Mammary epithelial cell (primary cell): ENCODE measurements at regions not wholly inside any gene's neighbourhood (a gene's known extent, or its start where the extent isn't known, plus 50 kb on each side); places are given as distances from the start of the nearest gene placed in this dataset.

Experiments
- EZH2 ChIP-seq: IDR thresholded peaks from 2 replicates; pipeline ENCODE4 v1.6.1; 2012; ENCODE audit warnings: low read length, inconsistent platforms, borderline replicate concordance
- TF ChIP-seq, protein P1 (sequence below), 2 donors: IDR thresholded peaks in 1 of 2; conservative IDR thresholded peaks in 1 of 2; 2 replicates each; pipeline ENCODE4 v1.5.1; 2011 to 2012; ENCODE audit warnings: inconsistent platforms in 2 of 2, low read length in 2 of 2, mild to moderate bottlenecking in 2 of 2, control low read depth in 1 of 2, low read depth in 1 of 2; ENCODE audit not compliant: insufficient read depth in 1 of 2; ENCODE audit errors: extremely low read depth in 1 of 2

DNA sequence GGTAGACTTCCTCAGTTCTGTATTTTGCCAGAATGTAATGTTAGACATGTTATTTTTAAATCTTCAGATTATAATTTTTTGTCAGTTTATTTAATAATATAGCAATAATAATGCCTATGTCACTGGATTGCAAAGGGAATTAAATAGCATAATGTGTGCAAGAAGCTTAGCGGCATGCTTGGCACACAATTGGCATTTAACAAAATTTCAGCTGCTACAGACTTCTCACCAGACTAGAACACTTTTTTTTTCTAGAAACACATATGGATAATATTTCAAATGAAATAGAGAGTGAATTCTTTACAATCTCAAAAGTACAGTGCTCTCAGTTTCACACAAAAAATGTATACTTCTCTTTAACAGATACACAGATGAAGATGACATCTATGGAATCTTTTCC, 757.4 kb downstream of the CDH11 start:
- no peak for TF ChIP-seq EZH2
- TF ChIP-seq, protein P1, sequence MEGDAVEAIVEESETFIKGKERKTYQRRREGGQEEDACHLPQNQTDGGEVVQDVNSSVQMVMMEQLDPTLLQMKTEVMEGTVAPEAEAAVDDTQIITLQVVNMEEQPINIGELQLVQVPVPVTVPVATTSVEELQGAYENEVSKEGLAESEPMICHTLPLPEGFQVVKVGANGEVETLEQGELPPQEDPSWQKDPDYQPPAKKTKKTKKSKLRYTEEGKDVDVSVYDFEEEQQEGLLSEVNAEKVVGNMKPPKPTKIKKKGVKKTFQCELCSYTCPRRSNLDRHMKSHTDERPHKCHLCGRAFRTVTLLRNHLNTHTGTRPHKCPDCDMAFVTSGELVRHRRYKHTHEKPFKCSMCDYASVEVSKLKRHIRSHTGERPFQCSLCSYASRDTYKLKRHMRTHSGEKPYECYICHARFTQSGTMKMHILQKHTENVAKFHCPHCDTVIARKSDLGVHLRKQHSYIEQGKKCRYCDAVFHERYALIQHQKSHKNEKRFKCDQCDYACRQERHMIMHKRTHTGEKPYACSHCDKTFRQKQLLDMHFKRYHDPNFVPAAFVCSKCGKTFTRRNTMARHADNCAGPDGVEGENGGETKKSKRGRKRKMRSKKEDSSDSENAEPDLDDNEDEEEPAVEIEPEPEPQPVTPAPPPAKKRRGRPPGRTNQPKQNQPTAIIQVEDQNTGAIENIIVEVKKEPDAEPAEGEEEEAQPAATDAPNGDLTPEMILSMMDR (conservative IDR thresholded peaks at IDR 0.05 in 1 of 2, IDR thresholded peaks at IDR 0.05 in 1 of 2; ENCODE audit: extremely low read depth in 1 of 2, insufficient read depth in 1 of 2, low read depth in 1 of 2, low read length in 2 of 2) = no peak
